PC-3 (cell line): ENCODE measurements at regions not wholly inside any gene's neighbourhood (a gene's known extent, or its start where the extent isn't known, plus 50 kb on each side); places are given as distances from the start of the nearest gene placed in this dataset.

ENCODE experiments used
- CTCF ChIP-seq: fragments of 300-600 bp; sonication (generic); conservative IDR thresholded peaks from 2 replicates; pipeline ENCODE4 v1.5.1; 2017; ENCODE audit warnings: antibody characterized with exemption, low read depth, mild to moderate bottlenecking, low read length
- EZH2 ChIP-seq: fragments of 300-600 bp; sonication (generic); IDR thresholded peaks from one replicate; pipeline ENCODE4 v1.6.1; 2017; ENCODE audit warnings: antibody characterized with exemption, mild to moderate bottlenecking, low read length; ENCODE audit not compliant: unreplicated experiment

- TF ChIP-seq CTCF (no peak), EZH2 (no peak)
Observed at GRCh38 chr5:51892680-51893079, 509.4 kb downstream of the ISL1 start.
